ENCODE measurements at regions not wholly inside any gene's neighbourhood (a gene's known extent, or its start where the extent isn't known, plus 50 kb on each side); places are given as distances from the start of the nearest gene placed in this dataset.

- no TSS peak for BruUV-seq (replicated peaks)
- H3K27ac ChIP-seq (ENCODE audit: extremely low read depth, low read depth, low read length): no peak overlapping the region
- H3K9me3 ChIP-seq (replicated peaks; ENCODE audit: control insufficient read depth, insufficient read depth, low read depth, low read length): no peaks in the 10 kb centered on the region
- peaks cover 6% of the 10 kb centered on the region; the same call in 1 of the 2 replicates for H4K20me1 ChIP-seq (replicated peaks; ENCODE audit: control insufficient read depth, insufficient read depth, low read length)
- DNase-seq (ENCODE audit: extremely low read depth in 1 of 4, low spot score in 3 of 4): no peak
- ChIA-PET CTCF (ENCODE audit: low intra/inter-chr PET ratio) (no interaction called here), POLR2A (no interaction called here)
- no peak for ATAC-seq
- WGBS (ENCODE audit: insufficient coverage, low coverage, missing lambda C conversion rate): 0% methylated on average over 4 of the region's 4 CpGs
- no peak overlapping the region for H3K9ac ChIP-seq (ENCODE audit: insufficient read depth in 1 of 2, low read depth in 2 of 2, low read length in 2 of 2)
- TF ChIP-seq ZC3H8 (IDR thresholded peaks at IDR 0.05) (no peak), OTX1 (CRISPR knock-in tag; IDR thresholded peaks at IDR 0.05) (no peak), ZNF316 (IDR thresholded peaks at IDR 0.05) (no peak), PTRF (tag; IDR thresholded peaks at IDR 0.05) (no peak), ZFX (CRISPR knock-in tag; IDR thresholded peaks at IDR 0.05) (no peak)
- H3K9me1 ChIP-seq (ENCODE audit: control insufficient read depth, insufficient read depth, low read length): no peaks in the 10 kb centered on the region
- H3K27me3 ChIP-seq (ENCODE audit: control insufficient read depth in 2 of 2, insufficient read depth in 2 of 2, low read length in 2 of 2): peaks cover 2 to 25% of the 10 kb centered on the region in 2 experiments; a peak in 4 of 5 replicates
- no peaks in the 10 kb centered on the region for H3K79me2 ChIP-seq (ENCODE audit: control insufficient read depth, insufficient read depth, low read length)
- no peaks in the 10 kb centered on the region for H3K36me3 ChIP-seq (ENCODE audit: control insufficient read depth, insufficient read depth, low read length)
- no peaks in the 10 kb centered on the region for H3K4me1 ChIP-seq (replicated peaks in 1 of 2; ENCODE audit: control insufficient read depth in 2 of 2, insufficient read depth in 2 of 2, low read length in 2 of 2)
- in situ Hi-C loops (cut with MboI) (no loop called here), intact Hi-C loops (cut with micrococcal nuclease) (no loop called here)
- no peak for FAIRE-seq
- no peak overlapping the region for H3K4me2 ChIP-seq (ENCODE audit: insufficient read depth, low read length)
- H3K4me3 ChIP-seq: no peak overlapping the region
- H2AFZ ChIP-seq (ENCODE audit: low read depth, low read length): no peak overlapping the region
Observed at GRCh38 chr11:120007144-120007543, 130.8 kb downstream of the TRIM29 start.

GRCh38 chr11:120004723-120005122, 133.2 kb downstream of the TRIM29 start:
- no peaks in the 10 kb centered on the region for H3K4me1 ChIP-seq (replicated peaks in 1 of 2; ENCODE audit: control insufficient read depth in 2 of 2, insufficient read depth in 2 of 2, low read length in 2 of 2)
- 2% methylated on average over 4 of the region's 4 CpGs for WGBS (ENCODE audit: insufficient coverage, low coverage, missing lambda C conversion rate)
- POLR2A ChIA-PET: no interaction called here
- no peaks in the 10 kb centered on the region for H3K9me3 ChIP-seq (replicated peaks; ENCODE audit: control insufficient read depth, insufficient read depth, low read depth, low read length)
- no peak overlapping the region for H2AFZ ChIP-seq (ENCODE audit: low read depth, low read length)
- in situ Hi-C loops (cut with MboI): no loop called here
- intact Hi-C loops (cut with micrococcal nuclease): no loop called here
- H4K20me1 ChIP-seq (replicated peaks; ENCODE audit: control insufficient read depth, insufficient read depth, low read length): 0 out of 2 replicates have a peak, but pooled peaks cover 5% of the 10 kb centered on the region
- H3K9me1 ChIP-seq (ENCODE audit: control insufficient read depth, insufficient read depth, low read length): no peaks in the 10 kb centered on the region
- no peak for DNase-seq (ENCODE audit: extremely low read depth in 1 of 4, low spot score in 3 of 4)
- no peak overlapping the region for H3K4me3 ChIP-seq
- H3K36me3 ChIP-seq (ENCODE audit: control insufficient read depth, insufficient read depth, low read length): no peaks in the 10 kb centered on the region
- H3K27me3 ChIP-seq (ENCODE audit: control insufficient read depth in 2 of 2, insufficient read depth in 2 of 2, low read length in 2 of 2): peaks cover 0 to 7% of the 10 kb centered on the region in 2 experiments; a peak in 2 of 5 replicates
- H3K27ac ChIP-seq (ENCODE audit: extremely low read depth, low read depth, low read length): no peak overlapping the region
- no peak for FAIRE-seq
- CTCF ChIA-PET (ENCODE audit: low intra/inter-chr PET ratio): no interaction called here
- H3K4me2 ChIP-seq (ENCODE audit: insufficient read depth, low read length): no peak overlapping the region
- BruUV-seq (replicated peaks): no TSS peak
- no peak overlapping the region for H3K9ac ChIP-seq (ENCODE audit: insufficient read depth in 1 of 2, low read depth in 2 of 2, low read length in 2 of 2)
- TF ChIP-seq ZSCAN29 (IDR thresholded peaks at IDR 0.05) (no peak), ZNF347 (CRISPR knock-in tag; IDR thresholded peaks at IDR 0.05; ENCODE audit: low read depth) (no peak), FOXJ2 (tag; IDR thresholded peaks at IDR 0.05) (no peak), FOS (IDR thresholded peaks at IDR 0.05; ENCODE audit: extremely low read depth, insufficient read length) (no peak)
- H3K79me2 ChIP-seq (ENCODE audit: control insufficient read depth, insufficient read depth, low read length): no peaks in the 10 kb centered on the region
- ATAC-seq: no peak

All from K562 (cell line).